ENCODE measurements at regions not wholly inside any gene's neighbourhood (a gene's known extent, or its start where the extent isn't known, plus 50 kb on each side); places are given as distances from the start of the nearest gene placed in this dataset.
A peak's percentile ranks its signal among the peaks of the same experiment; 100 is the strongest.

- TF ChIP-seq, protein P1, sequence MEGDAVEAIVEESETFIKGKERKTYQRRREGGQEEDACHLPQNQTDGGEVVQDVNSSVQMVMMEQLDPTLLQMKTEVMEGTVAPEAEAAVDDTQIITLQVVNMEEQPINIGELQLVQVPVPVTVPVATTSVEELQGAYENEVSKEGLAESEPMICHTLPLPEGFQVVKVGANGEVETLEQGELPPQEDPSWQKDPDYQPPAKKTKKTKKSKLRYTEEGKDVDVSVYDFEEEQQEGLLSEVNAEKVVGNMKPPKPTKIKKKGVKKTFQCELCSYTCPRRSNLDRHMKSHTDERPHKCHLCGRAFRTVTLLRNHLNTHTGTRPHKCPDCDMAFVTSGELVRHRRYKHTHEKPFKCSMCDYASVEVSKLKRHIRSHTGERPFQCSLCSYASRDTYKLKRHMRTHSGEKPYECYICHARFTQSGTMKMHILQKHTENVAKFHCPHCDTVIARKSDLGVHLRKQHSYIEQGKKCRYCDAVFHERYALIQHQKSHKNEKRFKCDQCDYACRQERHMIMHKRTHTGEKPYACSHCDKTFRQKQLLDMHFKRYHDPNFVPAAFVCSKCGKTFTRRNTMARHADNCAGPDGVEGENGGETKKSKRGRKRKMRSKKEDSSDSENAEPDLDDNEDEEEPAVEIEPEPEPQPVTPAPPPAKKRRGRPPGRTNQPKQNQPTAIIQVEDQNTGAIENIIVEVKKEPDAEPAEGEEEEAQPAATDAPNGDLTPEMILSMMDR (IDR thresholded peaks at IDR 0.05; ENCODE audit: unreplicated experiment) = no peak
- H3K27me3 Mint-ChIP-seq (ENCODE audit: insufficient read depth, unreplicated experiment) = no peaks in the 10 kb centered on the region
- H3K4me3 Mint-ChIP-seq (ENCODE audit: unreplicated experiment) = no peak overlapping the region
- ChIA-PET CTCF (no interaction called here), POLR2A (no interaction called here)
- peaks cover 14% of the 10 kb centered on the region for H3K9me3 Mint-ChIP-seq (ENCODE audit: unreplicated experiment)
- peaks cover 8% of the 10 kb centered on the region for H3K36me3 Mint-ChIP-seq (ENCODE audit: insufficient read depth, unreplicated experiment)
- no peaks in the 10 kb centered on the region for H3K4me1 Mint-ChIP-seq (ENCODE audit: insufficient read depth, unreplicated experiment)
- no peak for DNase-seq (ENCODE audit: unreplicated experiment)
- no peak overlapping the region for H3K27ac Mint-ChIP-seq (ENCODE audit: low read depth, unreplicated experiment)
- BruUV-seq (replicated peaks) = no TSS peak
- intact Hi-C loops (cut with micrococcal nuclease) = no loop called here
Measured at GRCh38 chr3:20945892-20946291, 759.9 kb upstream of the SGO1 start.

DNA sequence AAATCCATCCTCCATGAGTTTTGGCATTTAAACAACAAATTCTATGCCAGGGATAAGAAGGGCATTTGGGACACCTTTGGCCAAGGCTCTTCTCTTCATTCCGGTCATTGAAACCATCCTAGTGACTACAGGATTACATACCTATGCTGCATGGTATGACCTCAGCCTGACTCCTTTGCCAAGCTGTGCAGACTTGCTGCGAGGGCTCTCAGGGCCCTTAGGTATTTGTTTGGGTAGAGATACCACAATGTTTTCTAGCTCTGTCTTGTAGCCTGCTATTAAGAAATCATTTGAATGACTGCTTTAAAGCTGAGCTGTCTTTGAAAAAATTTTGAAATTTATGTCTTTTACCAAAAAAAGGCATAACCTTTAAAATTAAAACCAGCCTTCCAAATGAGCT, 749.8 kb upstream of the SGO1 start:
- no TSS peak for BruUV-seq (replicated peaks)

DNA sequence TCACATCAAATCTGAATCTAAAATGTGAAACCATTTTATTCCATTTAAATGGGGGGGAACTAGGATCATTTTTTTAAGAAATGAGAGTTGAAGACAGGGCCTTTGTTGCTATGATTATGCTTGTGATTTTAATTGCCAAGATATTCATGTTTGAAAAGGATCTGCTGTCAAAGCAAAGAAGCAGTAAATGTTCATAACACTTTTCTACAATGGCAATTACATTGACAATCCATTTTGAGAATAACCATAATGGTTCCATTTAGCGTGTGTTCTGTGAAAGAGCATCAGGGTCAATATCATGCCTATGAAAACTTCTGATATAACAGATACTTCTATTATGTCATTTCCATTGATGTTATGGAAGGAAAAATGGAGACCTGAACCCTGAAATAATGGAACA, 745.8 kb upstream of the SGO1 start:
- Mint-ChIP-seq H3K27me3 (ENCODE audit: insufficient read depth, unreplicated experiment) (no peaks in the 10 kb centered on the region), H3K4me3 (ENCODE audit: unreplicated experiment) (no peak overlapping the region), H3K36me3 (ENCODE audit: insufficient read depth, unreplicated experiment) (no peaks in the 10 kb centered on the region), H3K4me1 (ENCODE audit: insufficient read depth, unreplicated experiment) (no peaks in the 10 kb centered on the region), H3K27ac (ENCODE audit: low read depth, unreplicated experiment) (no peak overlapping the region), H3K9me3 (ENCODE audit: unreplicated experiment) (peaks cover 8% of the 10 kb centered on the region)
- DNase-seq (ENCODE audit: unreplicated experiment) = no peak
- POLR2A ChIA-PET = no interaction called here
- TF ChIP-seq, protein P1 (IDR thresholded peaks at IDR 0.05; ENCODE audit: unreplicated experiment) = no peak
- BruUV-seq (replicated peaks) = no TSS peak
- CTCF ChIA-PET = interaction anchor here (0.6 to 1.5 kb wide), 3 partner anchors 151 to 418 kb away, joined by 3 to 5 read pairs (median 3); no protein-coding TSS in a partner anchor
- intact Hi-C loops (cut with micrococcal nuclease) = loop anchor here (10.0 kb wide), 2 partner anchors 707 to 963 kb away; no protein-coding TSS in a partner anchor

More for the DNA sequence above, 749.8 kb upstream of the SGO1 start:
- TF ChIP-seq, protein P1 (IDR thresholded peaks at IDR 0.05; ENCODE audit: unreplicated experiment) = no peak
- no peak for DNase-seq (ENCODE audit: unreplicated experiment)
- Mint-ChIP-seq H3K9me3 (ENCODE audit: unreplicated experiment) (peaks cover 8% of the 10 kb centered on the region), H3K4me3 (ENCODE audit: unreplicated experiment) (no peak overlapping the region), H3K36me3 (ENCODE audit: insufficient read depth, unreplicated experiment) (no peaks in the 10 kb centered on the region), H3K27ac (ENCODE audit: low read depth, unreplicated experiment) (no peak overlapping the region), H3K27me3 (ENCODE audit: insufficient read depth, unreplicated experiment) (no peaks in the 10 kb centered on the region), H3K4me1 (ENCODE audit: insufficient read depth, unreplicated experiment) (no peaks in the 10 kb centered on the region)
- intact Hi-C loops (cut with micrococcal nuclease) = loop anchor here (10.0 kb wide), 2 partner anchors 711 to 959 kb away; no protein-coding TSS in a partner anchor
- POLR2A ChIA-PET = no interaction called here
- CTCF ChIA-PET = interaction anchor here (0.6 to 0.7 kb wide), 2 partner anchors 200 to 958 kb away, joined by 3 read pairs; no protein-coding TSS in a partner anchor

DNA sequence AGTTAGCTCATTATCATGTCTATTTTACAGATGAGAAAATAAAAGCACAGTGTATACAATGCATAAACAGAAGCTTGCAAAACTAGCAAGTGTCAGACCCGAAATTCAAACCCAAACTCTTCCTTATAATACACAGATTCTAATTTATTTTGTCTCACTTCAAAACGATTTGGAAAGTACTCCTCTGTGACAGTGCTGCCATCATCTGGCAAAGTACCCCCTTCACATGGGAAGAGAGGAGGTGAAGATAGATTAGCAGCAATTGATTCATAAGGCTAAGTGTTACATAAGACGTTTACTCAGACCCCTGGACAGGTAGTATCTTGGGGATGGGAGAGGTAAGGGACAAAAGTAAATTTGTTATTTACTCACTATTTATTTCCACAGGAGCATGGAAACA, 744.0 kb upstream of the SGO1 start:
- ChIA-PET CTCF (interaction anchor here (0.6 to 4.0 kb wide), 8 partner anchors 13 to 965 kb away, joined by 3 to 28 read pairs (median 4); no protein-coding TSS in a partner anchor), POLR2A (no interaction called here)
- no peaks in the 10 kb centered on the region for H3K4me1 Mint-ChIP-seq (ENCODE audit: insufficient read depth, unreplicated experiment)
- H3K4me3 Mint-ChIP-seq (ENCODE audit: unreplicated experiment) = no peak overlapping the region
- H3K36me3 Mint-ChIP-seq (ENCODE audit: insufficient read depth, unreplicated experiment) = no peaks in the 10 kb centered on the region
- no peak overlapping the region for H3K27ac Mint-ChIP-seq (ENCODE audit: low read depth, unreplicated experiment)
- TF ChIP-seq, protein P1 (IDR thresholded peaks at IDR 0.05; ENCODE audit: unreplicated experiment) = peak; percentile 40
- BruUV-seq (replicated peaks) = no TSS peak
- DNase-seq (ENCODE audit: unreplicated experiment) = peak; percentile 52
- intact Hi-C loops (cut with micrococcal nuclease) = loop anchor here (1.0 to 10.0 kb wide), 5 partner anchors 419 to 965 kb away; no protein-coding TSS in a partner anchor
- no peaks in the 10 kb centered on the region for H3K27me3 Mint-ChIP-seq (ENCODE audit: insufficient read depth, unreplicated experiment)
- H3K9me3 Mint-ChIP-seq (ENCODE audit: unreplicated experiment) = peaks cover 8% of the 10 kb centered on the region
